HG03108 (cell line): ENCODE measurements at regions not wholly inside any gene's neighbourhood (a gene's known extent, or its start where the extent isn't known, plus 50 kb on each side); places are given as distances from the start of the nearest gene placed in this dataset.

ENCODE experiments used
- ATAC-seq: cut with Tn5 transposase; IDR thresholded peaks from one replicate; pipeline ENCODE4 v1.9.1; 2021; ENCODE audit warnings: moderate library complexity; ENCODE audit not compliant: unreplicated experiment

- no peak for ATAC-seq
These were observed 50.3 kb downstream of the PLXNA1 start for GRCh38 chr3:127033171-127033570.

GRCh38 chr3:127033786-127034185 lies 50.9 kb downstream of the PLXNA1 start:
- no peak for ATAC-seq

GRCh38 chr3:127034195-127034989 lies 51.5 kb downstream of the PLXNA1 start:
- ATAC-seq = no peak

- ATAC-seq = no peak
These were observed 52.2 kb downstream of the PLXNA1 start for GRCh38 chr3:127034990-127035652.

GRCh38 chr3:127035677-127036076 lies 52.8 kb downstream of the PLXNA1 start:
- no peak for ATAC-seq

GRCh38 chr3:127036209-127037020 lies 53.5 kb downstream of the PLXNA1 start:
- ATAC-seq = no peak

GRCh38 chr3:127037021-127037400 lies 54.1 kb downstream of the PLXNA1 start:
- ATAC-seq = no peak

- no peak for ATAC-seq
These were observed 54.5 kb downstream of the PLXNA1 start for GRCh38 chr3:127037418-127037841.

- no peak for ATAC-seq
These were observed 55.1 kb downstream of the PLXNA1 start for GRCh38 chr3:127037971-127038446.

- no peak for ATAC-seq
These were observed 55.6 kb downstream of the PLXNA1 start for GRCh38 chr3:127038466-127038865.

- ATAC-seq = no peak
These were observed 56.1 kb downstream of the PLXNA1 start for GRCh38 chr3:127038923-127039581.

- ATAC-seq = no peak
These were observed 56.8 kb downstream of the PLXNA1 start for GRCh38 chr3:127039719-127040118.

GRCh38 chr3:127040216-127040615 lies 57.3 kb downstream of the PLXNA1 start:
- ATAC-seq = no peak

GRCh38 chr3:127041264-127041820 lies 58.4 kb downstream of the PLXNA1 start:
- no peak for ATAC-seq

- no peak for ATAC-seq
These were observed 59.0 kb downstream of the PLXNA1 start for GRCh38 chr3:127041933-127042332.

- no peak for ATAC-seq
These were observed 59.7 kb downstream of the PLXNA1 start for GRCh38 chr3:127042634-127043033.

GRCh38 chr3:127043041-127043641 lies 60.2 kb downstream of the PLXNA1 start:
- no peak for ATAC-seq

- no peak for ATAC-seq
These were observed 61.0 kb downstream of the PLXNA1 start for GRCh38 chr3:127043731-127044510.

- ATAC-seq = no peak
These were observed 62.1 kb downstream of the PLXNA1 start for GRCh38 chr3:127044996-127045395.
